ENCODE measurements at regions not wholly inside any gene's neighbourhood (a gene's known extent, or its start where the extent isn't known, plus 50 kb on each side); places are given as distances from the start of the nearest gene placed in this dataset.
"Not testable (repeated sequence)": the region's sequence is repeated elsewhere in the genome, so short reads cannot be mapped to it uniquely, and the experiment has no call there.

DNA sequence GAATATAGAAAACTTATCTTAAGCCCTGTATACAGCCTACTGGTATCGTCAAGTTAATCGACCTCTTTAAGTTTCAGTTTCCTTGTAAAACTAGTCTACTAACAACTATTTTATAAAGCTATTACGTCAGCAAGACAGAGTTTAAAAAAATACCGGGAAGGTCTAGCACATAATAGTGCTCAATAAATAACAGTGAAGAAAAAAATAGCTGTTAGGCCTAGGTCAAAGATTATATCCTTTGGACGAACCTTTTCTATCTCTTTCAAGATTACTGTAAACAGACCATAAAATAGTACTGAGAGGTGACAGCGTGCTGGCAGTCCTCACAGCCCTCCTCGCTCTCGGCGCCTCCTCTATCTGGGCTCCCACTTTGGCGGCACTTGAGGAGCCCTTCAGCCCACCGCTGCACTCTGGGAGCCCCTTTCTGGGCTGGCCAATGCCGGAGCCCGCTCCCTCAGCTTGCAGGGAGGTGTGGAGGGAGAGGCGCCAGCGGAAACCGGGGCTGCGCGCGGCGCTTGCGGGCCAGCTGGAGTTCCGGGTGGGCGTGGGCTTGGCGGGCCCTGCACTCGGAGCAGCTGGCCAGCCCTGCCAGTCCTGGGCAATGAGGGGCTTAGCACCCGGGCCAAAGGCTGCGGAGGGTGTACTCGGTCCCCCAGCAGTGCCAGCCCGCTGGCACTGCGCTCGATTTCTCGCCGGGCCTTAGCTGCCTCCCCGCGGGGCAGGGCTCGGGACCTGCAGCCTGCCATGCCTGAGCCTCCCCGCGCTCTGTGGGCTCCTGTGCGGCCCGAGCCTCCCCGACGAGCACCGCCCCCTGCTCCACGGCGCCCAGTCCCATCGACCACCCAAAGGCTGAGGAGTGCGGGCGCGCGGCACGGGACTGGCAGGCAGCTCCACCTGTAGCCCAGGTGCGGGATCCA lies 119.1 kb upstream of the HSF2 start:
- DNase-seq (ENCODE audit: low spot score) = not testable (repeated sequence)

GRCh38 chr6:122283884-122284283 lies 115.6 kb upstream of the HSF2 start:
- DNase-seq (ENCODE audit: low spot score) = no peak

DNA sequence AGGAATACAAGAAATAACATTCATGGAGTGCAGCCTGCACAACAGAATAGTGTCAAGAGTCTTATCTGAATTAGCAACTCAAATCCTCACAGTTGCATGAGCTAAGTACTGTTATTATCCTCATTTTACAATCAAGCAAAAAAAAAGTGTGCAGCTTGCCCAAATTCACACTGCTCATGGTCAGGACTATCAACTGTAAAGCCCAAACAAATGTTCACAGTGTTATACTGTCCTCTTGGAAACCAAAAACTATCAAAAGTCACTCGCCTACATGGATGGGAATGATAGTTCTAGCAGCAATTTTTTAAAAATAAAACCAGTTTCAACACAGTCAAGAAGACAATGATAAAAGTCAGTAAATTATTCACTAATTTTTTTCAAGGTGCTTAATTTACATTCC lies 114.6 kb upstream of the HSF2 start:
- DNase-seq (ENCODE audit: low spot score) = no peak

GRCh38 chr6:122285292-122285913 lies 114.0 kb upstream of the HSF2 start:
- DNase-seq (ENCODE audit: low spot score) = no peak

DNA sequence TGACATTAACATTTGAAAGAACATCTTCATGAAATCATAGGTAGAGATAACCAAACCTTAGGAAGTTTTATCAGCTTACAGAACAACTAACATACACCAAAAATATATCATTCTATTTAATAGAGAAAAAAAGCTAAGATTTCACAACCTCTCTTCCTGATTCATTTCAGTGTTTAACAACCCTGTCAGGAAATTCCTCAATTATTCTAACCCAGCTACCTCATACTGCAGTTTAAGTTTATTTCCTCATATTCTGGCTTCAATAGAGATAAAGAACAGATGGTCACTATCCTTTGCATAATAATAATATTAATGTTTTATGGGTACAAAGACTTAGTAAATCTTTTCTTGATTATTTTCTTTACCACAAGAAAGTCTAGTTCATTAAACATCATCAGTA lies 112.9 kb upstream of the HSF2 start:
- peak; percentile 8 for DNase-seq (ENCODE audit: low spot score)

- DNase-seq (ENCODE audit: low spot score) = peak; percentile 10
These were observed 109.5 kb upstream of the HSF2 start for GRCh38 chr6:122289762-122290539.

DNA sequence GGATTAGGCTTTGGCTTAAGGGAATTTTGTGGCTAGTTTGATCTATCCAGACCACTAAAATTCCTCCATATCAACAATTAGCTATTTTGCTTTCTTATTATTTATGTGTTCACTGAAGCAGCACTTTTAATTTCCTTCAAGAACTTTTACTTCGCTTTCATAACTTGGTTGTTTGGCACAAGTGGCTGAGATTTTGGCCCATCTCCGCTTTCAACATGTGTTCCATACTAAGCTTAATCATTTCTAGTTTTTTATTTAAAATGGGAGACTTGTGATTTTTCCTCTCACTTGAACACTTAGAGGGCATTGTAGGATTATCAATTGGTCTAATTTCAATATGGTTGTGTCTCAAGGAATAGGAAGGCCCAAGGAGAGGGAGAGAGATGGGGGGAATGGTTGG lies 102.4 kb upstream of the HSF2 start:
- DNase-seq (ENCODE audit: low spot score) = no peak

GRCh38 chr6:122302067-122302466 lies 97.4 kb upstream of the HSF2 start:
- DNase-seq (ENCODE audit: low spot score) = no peak

- DNase-seq (ENCODE audit: low spot score) = no peak
These were observed 91.9 kb upstream of the HSF2 start for GRCh38 chr6:122307577-122307976.

GRCh38 chr6:122308074-122308473 lies 91.4 kb upstream of the HSF2 start:
- DNase-seq (ENCODE audit: low spot score) = no peak

GRCh38 chr6:122315842-122316241 lies 83.6 kb upstream of the HSF2 start:
- DNase-seq (ENCODE audit: low spot score) = no peak

DNA sequence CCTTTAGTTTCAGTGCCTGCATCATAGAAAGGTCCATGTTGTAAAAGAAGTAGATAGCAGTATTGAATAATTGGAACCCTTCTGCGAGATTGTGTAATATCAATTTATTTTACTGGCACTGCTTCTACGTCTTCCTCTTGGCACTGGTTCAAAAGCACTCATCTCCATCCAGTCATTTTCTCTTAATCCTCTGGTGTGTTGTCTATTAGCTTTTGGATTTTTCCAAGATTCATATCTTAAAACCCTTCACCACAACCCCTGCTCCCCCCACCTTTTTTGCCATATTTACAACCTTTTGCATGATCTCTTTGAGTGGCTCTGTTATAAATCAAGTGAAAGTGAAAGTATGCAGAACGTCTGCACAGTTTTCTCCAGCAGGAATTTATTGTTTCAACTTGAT lies 76.6 kb upstream of the HSF2 start:
- DNase-seq (ENCODE audit: low spot score) = no peak

DNA sequence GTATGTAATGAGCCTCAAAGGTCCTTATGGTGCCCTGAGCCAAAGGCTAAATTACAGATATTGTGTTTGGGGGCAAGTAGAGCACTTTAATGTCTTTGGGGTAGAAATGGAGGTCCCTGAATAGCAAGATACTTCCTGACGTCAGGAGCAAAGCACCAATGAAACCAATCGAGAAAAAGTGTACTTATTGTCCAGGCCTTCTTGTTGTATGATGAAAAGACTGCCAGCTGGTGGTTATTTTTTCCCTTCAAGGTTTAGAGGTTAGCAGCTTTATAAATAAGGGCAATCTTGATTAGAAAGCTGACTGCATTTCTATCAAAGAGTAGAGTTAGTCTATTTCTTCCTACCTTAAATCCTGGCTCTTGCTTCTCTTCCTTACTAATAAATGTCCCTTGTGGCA lies 76.1 kb upstream of the HSF2 start:
- no peak for DNase-seq (ENCODE audit: low spot score)

DNA sequence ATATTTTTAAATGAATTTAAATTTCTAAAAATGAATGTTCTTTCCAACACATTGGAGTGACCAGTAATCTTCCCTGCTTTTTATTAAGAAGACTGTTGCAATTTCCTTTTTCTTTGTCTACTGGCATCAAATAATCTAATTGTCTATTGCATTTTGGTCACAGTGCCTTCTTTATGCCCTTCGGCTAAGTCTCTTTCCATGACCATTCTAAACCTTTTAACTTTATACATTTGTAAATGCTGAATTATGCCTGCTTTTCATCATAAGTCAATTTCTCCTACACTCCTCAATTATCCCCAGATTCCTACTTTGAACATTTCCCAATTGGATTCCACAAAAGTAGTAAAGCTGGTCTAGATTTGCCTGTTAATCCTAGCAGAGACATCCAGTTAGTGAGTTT lies 69.1 kb upstream of the HSF2 start:
- DNase-seq (ENCODE audit: low spot score) = no peak

DNA sequence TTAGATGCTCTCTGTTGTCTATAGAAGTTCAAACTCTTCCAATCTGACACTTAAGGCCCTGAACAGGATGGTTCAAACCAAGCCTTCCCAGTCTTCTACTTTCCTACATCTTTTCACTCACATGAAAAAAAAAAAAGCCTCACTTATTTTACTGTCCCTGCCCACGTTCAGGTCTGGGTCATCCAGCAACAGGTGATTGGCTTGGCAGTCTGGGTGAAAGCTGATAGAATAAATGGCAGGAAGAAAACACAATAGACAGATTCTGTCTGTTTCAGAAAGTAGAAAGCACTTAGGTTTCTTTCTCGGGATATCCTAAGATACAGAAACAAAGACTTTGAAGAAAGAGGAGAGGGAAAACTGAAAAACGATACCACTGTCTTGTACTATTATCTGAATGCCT lies 61.8 kb upstream of the HSF2 start:
- DNase-seq (ENCODE audit: low spot score) = no peak

DNA sequence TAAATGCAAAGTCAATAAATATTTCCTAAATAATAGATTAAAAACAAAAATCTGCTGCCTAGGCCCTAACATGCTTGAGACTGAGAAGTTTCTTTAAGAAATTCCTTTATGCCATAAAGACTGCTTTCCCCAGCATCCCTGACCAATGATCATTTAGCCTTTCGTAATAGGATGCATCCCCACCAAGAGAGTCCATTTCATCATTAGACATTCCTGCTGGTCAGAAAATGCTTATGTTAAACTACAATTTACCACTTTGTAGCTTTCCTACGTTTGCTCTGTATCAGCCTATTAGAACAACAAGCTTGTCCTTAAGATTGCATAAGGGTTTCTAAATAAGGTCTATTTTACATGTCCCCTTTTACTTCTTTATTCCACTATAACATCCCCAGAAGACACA lies 59.8 kb upstream of the HSF2 start:
- no peak for DNase-seq (ENCODE audit: low spot score)

GRCh38 chr6:122347280-122347679 lies 52.2 kb upstream of the HSF2 start:
- no peak for DNase-seq (ENCODE audit: low spot score)

DNA sequence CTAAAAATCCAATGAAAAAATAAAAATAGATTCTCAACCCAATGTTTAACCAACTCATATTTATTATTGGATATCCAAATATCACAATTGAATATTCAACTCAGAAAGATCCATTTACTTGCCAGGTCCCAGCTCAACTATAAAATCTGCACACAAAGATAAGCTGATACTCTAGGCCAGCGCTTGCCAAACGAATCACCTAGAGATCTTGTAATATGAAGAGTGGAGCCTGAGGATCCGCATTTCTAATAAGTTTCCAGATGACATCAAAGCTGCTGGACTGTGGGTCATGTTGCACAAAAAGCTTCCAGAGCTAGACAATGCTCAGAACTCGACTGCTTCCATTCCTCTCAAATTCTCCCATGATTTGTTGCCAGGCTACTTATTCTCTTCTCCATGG lies 51.7 kb upstream of the HSF2 start:
- DNase-seq (ENCODE audit: low spot score) = no peak
